HG02623 (cell line): ENCODE measurements at regions not wholly inside any gene's neighbourhood (a gene's known extent, or its start where the extent isn't known, plus 50 kb on each side); places are given as distances from the start of the nearest gene placed in this dataset.

Experiments
- ATAC-seq: cut with Tn5 transposase; IDR thresholded peaks from one replicate; pipeline ENCODE4 v1.9.1; 2021; ENCODE audit warnings: moderate library complexity; ENCODE audit not compliant: unreplicated experiment

- no peak for ATAC-seq
Observed at GRCh38 chr3:170734043-170734734, 135.8 kb downstream of the RPL22L1 start.

- ATAC-seq: no peak
Observed at GRCh38 chr3:170732660-170733245, 137.2 kb downstream of the RPL22L1 start.

GRCh38 chr3:170731281-170731680 lies 138.7 kb downstream of the RPL22L1 start:
- ATAC-seq: no peak

GRCh38 chr3:170730071-170730812 lies 139.8 kb downstream of the RPL22L1 start:
- ATAC-seq: no peak

- ATAC-seq: no peak
Observed at GRCh38 chr3:170728181-170728580, 141.8 kb downstream of the RPL22L1 start.

- no peak for ATAC-seq
Observed at GRCh38 chr3:170727754-170728153, 141.9 kb upstream of the SLC7A14 start.

GRCh38 chr3:170726976-170727661 lies 141.2 kb upstream of the SLC7A14 start:
- no peak for ATAC-seq

- no peak for ATAC-seq
Observed at GRCh38 chr3:170725285-170725731, 139.4 kb upstream of the SLC7A14 start.

- no peak for ATAC-seq
Observed at GRCh38 chr3:170724599-170725280, 138.9 kb upstream of the SLC7A14 start.

GRCh38 chr3:170723241-170723640 lies 137.4 kb upstream of the SLC7A14 start:
- no peak for ATAC-seq

- no peak for ATAC-seq
Observed at GRCh38 chr3:170721563-170721962, 135.7 kb upstream of the SLC7A14 start.

GRCh38 chr3:170719300-170719699 lies 133.4 kb upstream of the SLC7A14 start:
- no peak for ATAC-seq

GRCh38 chr3:170718848-170719247 lies 133.0 kb upstream of the SLC7A14 start:
- ATAC-seq: no peak

GRCh38 chr3:170717410-170718402 lies 131.8 kb upstream of the SLC7A14 start:
- no peak for ATAC-seq

- no peak for ATAC-seq
Observed at GRCh38 chr3:170716172-170716805, 130.4 kb upstream of the SLC7A14 start.

GRCh38 chr3:170714562-170715535 lies 129.0 kb upstream of the SLC7A14 start:
- ATAC-seq: no peak

- ATAC-seq: no peak
Observed at GRCh38 chr3:170714122-170714521, 128.2 kb upstream of the SLC7A14 start.

GRCh38 chr3:170713653-170714052 lies 127.8 kb upstream of the SLC7A14 start:
- ATAC-seq: no peak
